B cell (primary cell): ENCODE measurements at regions not wholly inside any gene's neighbourhood (a gene's known extent, or its start where the extent isn't known, plus 50 kb on each side); places are given as distances from the start of the nearest gene placed in this dataset.

Experiments
- ATAC-seq: fragments of 200-7000 bp; cut with Tn5 transposase; one replicate; pipeline ENCODE4 v1.10.0; 2021; ENCODE audit warnings: low read depth, mild to moderate bottlenecking, moderate number of reproducible peaks, moderate library complexity
- CTCF ChIA-PET: fragments of 350-600 bp; sonication (Branson Sonifier 250); formaldehyde crosslinking; loops from one replicate; lab custom pipeline; 2021; ENCODE audit warnings: antibody characterized with exemption, inconsistent platforms; lab: Charles Lee
- POLR2A ChIA-PET: fragments of 350-600 bp; sonication (Branson Sonifier 250); formaldehyde crosslinking; loops from one replicate; lab custom pipeline; 2021; ENCODE audit warnings: antibody characterized with exemption; lab: Charles Lee
- DNase-seq: peaks from one replicate; pipeline ENCODE4 v3.0.0; 2013
- H2AFZ ChIP-seq: 2 replicates; pipeline ENCODE4 v1.6.1; 2012; ENCODE audit warnings: mild to moderate bottlenecking, low read depth, low read length; ENCODE audit not compliant: insufficient read depth, poor library complexity, severe bottlenecking
- H3K27ac ChIP-seq, 2 donors: 1 replicate in 1 of 2; 2 replicates in 1 of 2; pipeline ENCODE4 v1.5.1; 2012 to 2013; ENCODE audit warnings: low read length in 2 of 2, mild to moderate bottlenecking in 2 of 2, moderate library complexity in 1 of 2
- H3K27me3 ChIP-seq, 4 experiments: fragments of 200-600 bp in 1 of 4; sonication (generic) in 1 of 4; replicated peaks in 1 of 4; 1 replicate in 2 of 4; 2 replicates in 2 of 4; pipeline versions ENCODE4 v1.6.1 to v1.7.0; 2013 to 2016; ENCODE audit warnings: low read length in 3 of 4, mild to moderate bottlenecking in 2 of 4, mixed read lengths in 1 of 4, moderate library complexity in 1 of 4; ENCODE audit not compliant: insufficient read depth in 4 of 4, control insufficient read depth in 3 of 4; ENCODE audit errors: control extremely low read depth in 1 of 4
- H3K36me3 ChIP-seq, 2 experiments: replicated peaks in 1 of 2; 1 replicate in 1 of 2; 2 replicates in 1 of 2; pipeline versions ENCODE4 v1.6.1 to v1.7.1; 2013; ENCODE audit warnings: low read length in 1 of 2; ENCODE audit not compliant: insufficient read depth in 2 of 2, control insufficient read depth in 1 of 2; ENCODE audit errors: control extremely low read depth in 1 of 2, extremely low read depth in 1 of 2
- H3K4me1 ChIP-seq, 2 donors: fragments of 200-600 bp in 1 of 2; sonication (generic) in 1 of 2; 1 replicate in 1 of 2; 2 replicates in 1 of 2; pipeline versions ENCODE4 v1.5.1 to v1.6.1; 2013 to 2017; ENCODE audit warnings: low read length in 2 of 2; ENCODE audit not compliant: control insufficient read depth in 2 of 2, insufficient read depth in 2 of 2
- H3K4me2 ChIP-seq: replicated peaks from 2 replicates; pipeline ENCODE3; 2012; ENCODE audit warnings: mild to moderate bottlenecking, low read depth, low read length; ENCODE audit not compliant: poor library complexity, severe bottlenecking
- H3K4me3 ChIP-seq, 5 experiments: fragments of 200-600 bp in 1 of 5; sonication (generic) in 1 of 5; 1 replicate in 3 of 5; 2 replicates in 2 of 5; pipeline versions ENCODE4 v1.5.1 to v1.7.0; 2011 to 2016; ENCODE audit warnings: low read length in 4 of 5, mild to moderate bottlenecking in 4 of 5, low read depth in 2 of 5, control low read depth in 1 of 5, moderate library complexity in 1 of 5; ENCODE audit not compliant: insufficient read depth in 1 of 5; ENCODE audit errors: control extremely low read depth in 1 of 5, extremely low read depth in 1 of 5
- H3K79me2 ChIP-seq: fragments of 200-600 bp; sonication (generic); one replicate; pipeline ENCODE4 v1.6.0; 2016; ENCODE audit warnings: low read length; ENCODE audit not compliant: control insufficient read depth, insufficient read depth
- H3K9ac ChIP-seq: fragments of 200-600 bp; sonication (generic); 2 replicates; pipeline ENCODE4 v1.6.1; 2017; ENCODE audit warnings: mild to moderate bottlenecking, low read length, moderate library complexity
- H3K9me3 ChIP-seq, 3 donors: one replicate each; pipeline versions ENCODE4 v1.6.1 to v1.7.1; 2013; ENCODE audit warnings: low read length in 2 of 3; ENCODE audit not compliant: control insufficient read depth in 2 of 3, insufficient read depth in 1 of 3; ENCODE audit errors: control extremely low read depth in 1 of 3
- H4K20me1 ChIP-seq: 2 replicates; pipeline ENCODE4 v1.6.0; 2012; ENCODE audit warnings: mild to moderate bottlenecking, low read length; ENCODE audit not compliant: insufficient read depth, control insufficient read depth, poor library complexity, severe bottlenecking
- H3K27ac Mint-ChIP-seq: one replicate; pipeline ENCODE4 v1.8.0; 2021; ENCODE audit warnings: mixed read lengths
- H3K27me3 Mint-ChIP-seq: one replicate; pipeline ENCODE4 v1.8.0; 2021; ENCODE audit warnings: mixed read lengths
- H3K4me1 Mint-ChIP-seq: one replicate; pipeline ENCODE4 v1.8.0; 2021; ENCODE audit warnings: mixed read lengths
- H3K4me3 Mint-ChIP-seq: one replicate; pipeline ENCODE4 v1.8.0; 2021; ENCODE audit warnings: mixed read lengths
- H3K9me3 Mint-ChIP-seq: one replicate; pipeline ENCODE4 v1.8.0; 2022; ENCODE audit warnings: mixed read lengths; ENCODE audit not compliant: insufficient read depth
- CTCF ChIP-seq: fragments of 200-600 bp; IDR thresholded peaks from one replicate; pipeline ENCODE4 v1.8.0; 2022; ENCODE audit warnings: antibody characterized with exemption, mild to moderate bottlenecking
- EZH2 ChIP-seq: IDR thresholded peaks from 2 replicates; pipeline ENCODE4 v1.6.1; 2012; ENCODE audit warnings: borderline replicate concordance, low read depth, mild to moderate bottlenecking, moderate library complexity, low read length; ENCODE audit not compliant: insufficient read depth, poor library complexity, severe bottlenecking
- WGBS: methylation state at CpG from one replicate; pipeline ENCODE4 v1.1.5; 2013; ENCODE audit warnings: missing lambda C conversion rate; ENCODE audit not compliant: insufficient coverage; 5-methylcytosine and 5-hydroxymethylcytosine counted together
- intact Hi-C: fragments of 100-400 bp; cut with micrococcal nuclease; formaldehyde crosslinking; loops from one replicate; pipeline ENCODE4 v1.10.0; 2022

- no peak overlapping the region for H3K9ac ChIP-seq
- CTCF ChIA-PET = no interaction called here
- H3K4me2 ChIP-seq = no peak overlapping the region
- no peaks in the 10 kb centered on the region for H3K27me3 ChIP-seq
- H4K20me1 ChIP-seq = no peaks in the 10 kb centered on the region
- DNase-seq (no peak), ATAC-seq (no peak)
- H2AFZ ChIP-seq = no peak overlapping the region
- Mint-ChIP-seq H3K27ac (no peak overlapping the region), H3K9me3 (no peaks in the 10 kb centered on the region), H3K4me1 (no peaks in the 10 kb centered on the region), H3K4me3 (no peak overlapping the region), H3K27me3 (no peaks in the 10 kb centered on the region)
- H3K27ac ChIP-seq = no peak overlapping the region
- intact Hi-C loops = no loop called here
- TF ChIP-seq EZH2 = no peak
- no peak for TF ChIP-seq CTCF
- H3K36me3 ChIP-seq = no peaks in the 10 kb centered on the region
- H3K4me3 ChIP-seq = no peak overlapping the region
- H3K4me1 ChIP-seq = no peaks in the 10 kb centered on the region
- H3K9me3 ChIP-seq = no peaks in the 10 kb centered on the region
- POLR2A ChIA-PET = no interaction called here
- no peaks in the 10 kb centered on the region for H3K79me2 ChIP-seq
Measured at GRCh38 chr14:41482861-41483260, 123.8 kb upstream of the LRFN5 start.

GRCh38 chr14:41476526-41476925 lies 130.2 kb upstream of the LRFN5 start:
- no peak for ATAC-seq
- Histone ChIP-seq H3K9ac (no peak overlapping the region), H3K4me3 (no peak overlapping the region), H3K36me3 (no peaks in the 10 kb centered on the region), H3K27me3 (no peaks in the 10 kb centered on the region), H3K9me3 (no peaks in the 10 kb centered on the region), H3K27ac (no peak overlapping the region), H2AFZ (no peak overlapping the region), H4K20me1 (no peaks in the 10 kb centered on the region), H3K4me2 (no peak overlapping the region), H3K4me1 (no peaks in the 10 kb centered on the region), H3K79me2 (no peaks in the 10 kb centered on the region)
- no peaks in the 10 kb centered on the region for H3K27me3 Mint-ChIP-seq
- no peak for TF ChIP-seq EZH2
- TF ChIP-seq CTCF = no peak
- no peak for DNase-seq
- no peak overlapping the region for H3K4me3 Mint-ChIP-seq
- intact Hi-C loops = no loop called here
- H3K9me3 Mint-ChIP-seq = no peaks in the 10 kb centered on the region
- no peaks in the 10 kb centered on the region for H3K4me1 Mint-ChIP-seq
- H3K27ac Mint-ChIP-seq = no peak overlapping the region
- 50% methylated on average over 1 of the region's 1 CpG for WGBS
- POLR2A ChIA-PET = no interaction called here
- CTCF ChIA-PET = no interaction called here
